ENCODE measurements at regions not wholly inside any gene's neighbourhood (a gene's known extent, or its start where the extent isn't known, plus 50 kb on each side); places are given as distances from the start of the nearest gene placed in this dataset.

DNA sequence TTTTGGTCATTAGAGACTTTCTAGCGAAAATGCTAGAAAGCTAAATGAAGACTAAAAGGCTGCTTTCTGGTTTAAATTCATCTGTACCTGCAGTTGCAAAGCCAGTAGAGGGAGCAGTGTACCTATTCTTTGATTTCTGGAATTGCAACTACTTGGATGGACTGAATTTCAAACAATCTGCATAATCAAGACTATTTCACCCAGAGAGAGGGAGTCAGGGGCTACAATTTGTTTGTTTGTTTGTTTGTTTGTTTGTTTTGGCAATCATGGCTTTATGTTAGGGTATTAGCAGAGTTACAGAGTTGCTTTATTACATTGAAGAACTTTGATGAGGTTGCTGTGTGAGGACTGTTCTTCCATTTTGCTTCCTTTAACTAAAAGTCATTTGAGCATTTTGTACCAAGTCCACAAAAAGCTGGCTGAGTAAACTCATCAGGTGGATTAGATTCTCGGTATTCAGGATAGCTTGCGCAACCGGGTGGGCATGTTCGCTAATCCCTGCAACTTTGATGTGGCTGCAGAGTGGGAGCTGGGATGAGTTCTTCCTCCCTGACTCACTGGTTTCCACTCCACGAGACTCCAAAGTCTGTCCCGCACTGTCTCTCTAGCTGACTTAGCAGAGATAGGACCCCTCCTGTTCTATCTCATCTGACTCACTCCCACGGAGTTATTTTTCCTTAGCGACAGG is 80.0 kb upstream of the TUT7 start:
- Histone ChIP-seq H3K9me3 (ENCODE audit: control insufficient read depth, insufficient read depth, low read length) (no peaks in the 10 kb centered on the region), H3K4me3 (ENCODE audit: low read length) (no peak overlapping the region), H3K4me1 (ENCODE audit: control insufficient read depth, low read length) (no peaks in the 10 kb centered on the region), H3F3A (ENCODE audit: control insufficient read depth, insufficient read depth) (no peaks in the 10 kb centered on the region), H3K36me3 (ENCODE audit: control insufficient read depth, low read length) (no peaks in the 10 kb centered on the region), H3K27me3 (ENCODE audit: control insufficient read depth, low read length) (peaks cover 4% of the 10 kb centered on the region; the same call in 1 of the 2 replicates), H3K79me2 (ENCODE audit: control insufficient read depth, low read length) (no peaks in the 10 kb centered on the region), H4K20me1 (ENCODE audit: control insufficient read depth, insufficient read depth, low read depth, low read length) (no peaks in the 10 kb centered on the region), H3K27ac (ENCODE audit: low read depth, low read length) (no peak overlapping the region), H3K9me2 (replicated peaks; ENCODE audit: control insufficient read depth, low read length) (no peaks in the 10 kb centered on the region), H3K4me2 (ENCODE audit: low read length) (no peak overlapping the region)
- TF ChIP-seq, protein P1, sequence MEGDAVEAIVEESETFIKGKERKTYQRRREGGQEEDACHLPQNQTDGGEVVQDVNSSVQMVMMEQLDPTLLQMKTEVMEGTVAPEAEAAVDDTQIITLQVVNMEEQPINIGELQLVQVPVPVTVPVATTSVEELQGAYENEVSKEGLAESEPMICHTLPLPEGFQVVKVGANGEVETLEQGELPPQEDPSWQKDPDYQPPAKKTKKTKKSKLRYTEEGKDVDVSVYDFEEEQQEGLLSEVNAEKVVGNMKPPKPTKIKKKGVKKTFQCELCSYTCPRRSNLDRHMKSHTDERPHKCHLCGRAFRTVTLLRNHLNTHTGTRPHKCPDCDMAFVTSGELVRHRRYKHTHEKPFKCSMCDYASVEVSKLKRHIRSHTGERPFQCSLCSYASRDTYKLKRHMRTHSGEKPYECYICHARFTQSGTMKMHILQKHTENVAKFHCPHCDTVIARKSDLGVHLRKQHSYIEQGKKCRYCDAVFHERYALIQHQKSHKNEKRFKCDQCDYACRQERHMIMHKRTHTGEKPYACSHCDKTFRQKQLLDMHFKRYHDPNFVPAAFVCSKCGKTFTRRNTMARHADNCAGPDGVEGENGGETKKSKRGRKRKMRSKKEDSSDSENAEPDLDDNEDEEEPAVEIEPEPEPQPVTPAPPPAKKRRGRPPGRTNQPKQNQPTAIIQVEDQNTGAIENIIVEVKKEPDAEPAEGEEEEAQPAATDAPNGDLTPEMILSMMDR (IDR thresholded peaks at IDR 0.05; ENCODE audit: low read depth, low read length, poor library complexity, severe bottlenecking), result peak; percentile 77
- TF ChIP-seq EZH2phosphoT487 (IDR thresholded peaks at IDR 0.05; ENCODE audit: borderline replicate concordance, low read length), result no peak

DNA sequence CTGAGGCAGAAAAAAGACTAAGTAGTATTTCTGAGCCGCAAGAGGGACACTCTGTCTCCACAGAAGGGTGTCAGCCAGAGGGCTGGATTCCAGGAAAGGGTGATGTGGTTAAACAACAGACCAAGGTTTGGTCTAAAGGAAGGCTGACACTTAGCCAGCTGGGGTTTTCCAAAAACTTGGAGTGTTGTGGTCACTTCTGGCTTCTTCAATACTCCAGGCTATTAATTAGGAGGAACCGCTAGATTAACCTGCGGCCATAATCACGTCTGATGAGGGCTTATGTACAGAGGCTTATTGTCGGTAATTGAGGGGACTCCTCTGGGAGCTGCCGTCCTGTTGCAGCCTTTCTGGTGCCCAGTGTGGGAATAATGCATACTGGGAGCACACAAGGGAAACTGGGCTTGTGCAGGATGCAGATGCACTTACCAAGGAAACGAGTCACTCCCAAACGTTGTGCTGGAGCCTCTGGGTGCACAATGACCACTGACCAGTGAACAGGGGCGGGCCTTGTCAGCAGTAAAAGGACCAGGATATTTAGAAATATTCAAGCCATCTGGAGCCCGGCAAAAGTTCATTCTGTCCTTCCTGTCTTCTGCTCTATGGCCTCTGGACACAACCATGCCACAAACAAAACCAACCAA is 70.2 kb upstream of the TUT7 start:
- H3F3A ChIP-seq (ENCODE audit: control insufficient read depth, insufficient read depth), result no peaks in the 10 kb centered on the region
- no peaks in the 10 kb centered on the region for H3K4me1 ChIP-seq (ENCODE audit: control insufficient read depth, low read length)
- no peaks in the 10 kb centered on the region for H3K9me2 ChIP-seq (replicated peaks; ENCODE audit: control insufficient read depth, low read length)
- H3K4me3 ChIP-seq (ENCODE audit: low read length), result no peak overlapping the region
- no peaks in the 10 kb centered on the region for H3K36me3 ChIP-seq (ENCODE audit: control insufficient read depth, low read length)
- TF ChIP-seq, protein P1 (IDR thresholded peaks at IDR 0.05; ENCODE audit: low read depth, low read length, poor library complexity, severe bottlenecking), result no peak
- no peak for TF ChIP-seq EZH2phosphoT487 (IDR thresholded peaks at IDR 0.05; ENCODE audit: borderline replicate concordance, low read length)
- H3K4me2 ChIP-seq (ENCODE audit: low read length), result no peak overlapping the region
- H3K27ac ChIP-seq (ENCODE audit: low read depth, low read length), result no peak overlapping the region
- H3K79me2 ChIP-seq (ENCODE audit: control insufficient read depth, low read length), result no peaks in the 10 kb centered on the region
- H4K20me1 ChIP-seq (ENCODE audit: control insufficient read depth, insufficient read depth, low read depth, low read length), result no peaks in the 10 kb centered on the region
- no peaks in the 10 kb centered on the region for H3K9me3 ChIP-seq (ENCODE audit: control insufficient read depth, insufficient read depth, low read length)
- H3K27me3 ChIP-seq (ENCODE audit: control insufficient read depth, low read length), result no peaks in the 10 kb centered on the region

DNA sequence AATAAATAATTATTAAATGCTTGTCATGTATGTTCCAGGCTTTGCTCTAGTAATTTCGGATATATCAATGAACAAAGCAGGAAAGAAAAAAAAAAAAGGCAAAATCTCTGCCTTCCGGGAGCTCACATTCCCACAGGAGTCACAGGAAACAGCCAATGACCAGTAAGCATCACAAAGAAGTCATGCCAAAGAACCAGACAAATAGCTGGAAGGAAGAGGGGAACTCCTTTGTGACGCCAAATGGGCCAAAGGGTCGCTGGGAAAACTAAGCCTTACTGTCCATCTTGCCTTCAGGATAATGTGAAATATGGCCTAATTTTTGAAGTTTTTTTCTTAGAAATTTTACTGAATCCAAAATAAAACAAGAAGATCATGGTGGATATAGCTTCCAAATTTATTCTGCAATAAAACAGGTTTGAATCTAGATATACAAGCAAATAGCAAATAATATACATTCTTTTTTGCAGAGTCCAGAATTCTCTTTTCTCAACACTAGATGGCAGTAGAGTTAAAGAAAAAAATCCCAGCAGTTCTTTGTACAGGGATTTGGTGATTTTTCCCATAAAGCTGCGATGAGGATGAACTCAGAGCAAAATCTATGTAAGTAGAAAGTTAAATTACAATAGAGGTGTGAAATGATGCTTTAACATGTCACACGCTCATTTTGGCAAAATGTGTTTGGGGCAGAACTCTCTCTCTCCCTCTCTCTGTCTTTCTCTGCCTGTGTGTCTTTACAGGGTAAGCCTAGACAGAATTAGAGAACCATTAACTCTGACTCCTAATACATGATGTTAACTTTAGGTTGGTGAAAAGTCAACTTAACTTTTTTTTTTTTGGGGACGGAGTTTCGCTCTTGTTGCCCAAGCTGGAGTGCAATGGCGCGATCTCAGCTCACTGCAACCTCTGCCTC is 60.0 kb upstream of the TUT7 start:
- Histone ChIP-seq H3K79me2 (ENCODE audit: control insufficient read depth, low read length) (no peaks in the 10 kb centered on the region), H3K4me1 (ENCODE audit: control insufficient read depth, low read length) (no peaks in the 10 kb centered on the region), H3K4me2 (ENCODE audit: low read length) (no peak overlapping the region), H3F3A (ENCODE audit: control insufficient read depth, insufficient read depth) (no peaks in the 10 kb centered on the region), H3K27me3 (ENCODE audit: control insufficient read depth, low read length) (peaks cover 4% of the 10 kb centered on the region; the same call in 1 of the 2 replicates), H3K36me3 (ENCODE audit: control insufficient read depth, low read length) (no peaks in the 10 kb centered on the region), H3K4me3 (ENCODE audit: low read length) (no peak overlapping the region), H4K20me1 (ENCODE audit: control insufficient read depth, insufficient read depth, low read depth, low read length) (no peaks in the 10 kb centered on the region), H3K27ac (ENCODE audit: low read depth, low read length) (no peak overlapping the region), H3K9me2 (replicated peaks; ENCODE audit: control insufficient read depth, low read length) (no peaks in the 10 kb centered on the region), H3K9me3 (ENCODE audit: control insufficient read depth, insufficient read depth, low read length) (no peaks in the 10 kb centered on the region)
- TF ChIP-seq, protein P1 (IDR thresholded peaks at IDR 0.05; ENCODE audit: low read depth, low read length, poor library complexity, severe bottlenecking), result peak; percentile 66
- TF ChIP-seq EZH2phosphoT487 (IDR thresholded peaks at IDR 0.05; ENCODE audit: borderline replicate concordance, low read length), result no peak

Data from DOHH2 (cell line).